Esophagus (tissue), 2 donors: ENCODE measurements at regions not wholly inside any gene's neighbourhood (a gene's known extent, or its start where the extent isn't known, plus 50 kb on each side); places are given as distances from the start of the nearest gene placed in this dataset.
A peak's percentile ranks its signal among the peaks of the same experiment; 100 is the strongest.

Experiments used
- H3K27ac ChIP-seq, 2 donors: one replicate each; pipeline ENCODE4 v1.5.1; 2013; ENCODE audit warnings: low read depth in 2 of 2, mild to moderate bottlenecking in 2 of 2, inconsistent platforms in 1 of 2, low read length in 1 of 2, moderate library complexity in 1 of 2
- H3K27me3 ChIP-seq, 2 donors: one replicate each; pipeline ENCODE4 v1.6.1; 2013; ENCODE audit warnings: low read length in 2 of 2, control low read depth in 1 of 2, mild to moderate bottlenecking in 1 of 2; ENCODE audit not compliant: insufficient read depth in 2 of 2, control insufficient read depth in 1 of 2
- H3K36me3 ChIP-seq, 2 donors: one replicate each; pipeline ENCODE4 v1.6.1; 2013; ENCODE audit warnings: low read length in 1 of 2; ENCODE audit not compliant: control insufficient read depth in 2 of 2, insufficient read depth in 2 of 2
- H3K4me1 ChIP-seq, 2 donors: one replicate each; pipeline ENCODE4 v1.6.1; 2013; ENCODE audit warnings: low read length in 1 of 2; ENCODE audit not compliant: control insufficient read depth in 2 of 2, insufficient read depth in 2 of 2
- H3K4me3 ChIP-seq, 2 donors: one replicate each; pipeline ENCODE4 v1.5.1; 2013; ENCODE audit warnings: low read length in 2 of 2, mild to moderate bottlenecking in 2 of 2, low read depth in 1 of 2, moderate library complexity in 1 of 2
- H3K9me3 ChIP-seq, 2 donors: one replicate each; pipeline ENCODE4 v1.6.1; 2013; ENCODE audit warnings: mild to moderate bottlenecking in 2 of 2, low read depth in 1 of 2, low read length in 1 of 2, moderate library complexity in 1 of 2; ENCODE audit not compliant: control insufficient read depth in 2 of 2, insufficient read depth in 1 of 2
- WGBS, 2 donors: extraction: QIAGEN DNeasy Blood & Tissue Kit; methylation state at CpG; one replicate each; pipeline ENCODE4 v1.1.7; 2013; 5-methylcytosine and 5-hydroxymethylcytosine counted together
- donor health status: healthy with polysubstance abuse.
- donor health status: Bipolar disorder and iron deficiency.

DNA sequence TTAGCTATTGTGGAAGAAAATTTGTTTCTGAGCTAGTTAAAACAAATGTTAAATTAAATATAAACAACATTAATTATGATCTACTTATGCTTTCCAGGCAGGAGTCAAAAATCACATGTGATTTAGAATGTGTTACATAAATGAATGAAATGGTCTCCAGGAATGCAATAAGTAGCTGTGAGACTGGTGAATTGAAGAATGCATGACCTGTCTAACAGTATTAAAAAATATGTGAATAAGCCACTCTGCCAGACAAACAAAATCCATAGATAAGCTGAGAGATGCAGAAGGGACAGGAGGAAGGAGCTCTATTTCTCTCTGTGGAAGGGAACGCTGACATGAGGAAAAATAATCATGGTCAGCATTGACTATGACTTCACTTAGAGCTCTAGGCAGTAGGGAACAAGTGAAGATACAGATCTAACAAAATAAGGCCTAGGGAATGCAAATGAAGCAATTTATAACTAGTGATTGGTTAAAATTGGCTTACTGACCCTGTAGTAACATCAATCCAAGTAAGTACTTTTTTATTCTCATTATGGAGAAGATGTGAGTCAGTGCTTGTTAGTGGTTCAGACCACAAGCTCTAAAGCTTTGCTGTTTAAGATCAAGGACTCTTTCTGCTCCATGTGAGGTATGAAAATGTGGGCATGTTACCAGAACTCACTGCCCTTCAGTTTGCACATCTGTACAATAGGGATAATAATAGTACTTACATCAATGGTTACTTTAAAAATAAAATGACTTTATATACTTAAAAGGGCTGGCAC, 432.6 kb downstream of the MMUT start:
- Histone ChIP-seq H3K4me3 (no peak overlapping the region), H3K27me3 (no peaks in the 10 kb centered on the region), H3K27ac (no peak overlapping the region), H3K9me3 (peaks cover 0 to 3% of the 10 kb centered on the region in 2 donors), H3K36me3 (no peaks in the 10 kb centered on the region), H3K4me1 (peaks cover 0 to 4% of the 10 kb centered on the region in 2 donors)
- 57 to 76% methylated on average over 1 of the region's 1 CpG for WGBS, 2 donors

DNA sequence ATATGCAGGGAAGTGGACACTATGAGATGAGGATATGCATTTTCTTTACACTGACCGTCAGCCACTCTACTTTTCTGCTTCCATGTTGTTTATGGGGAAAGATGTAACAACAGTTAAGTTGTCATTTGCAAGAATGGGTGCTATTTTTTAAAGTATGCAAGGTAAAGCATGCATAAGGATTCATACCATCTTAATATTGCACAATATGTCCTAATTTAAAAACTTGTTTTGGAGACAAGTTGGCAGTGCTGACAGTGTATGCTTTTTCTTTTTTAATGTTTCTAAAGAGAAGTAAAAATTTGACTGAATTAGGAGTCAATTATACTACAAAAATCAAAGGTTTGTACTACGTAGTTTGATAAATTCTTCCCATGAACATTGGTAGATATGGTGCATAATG, 435.4 kb downstream of the MMUT start:
- H3K36me3 ChIP-seq = no peaks in the 10 kb centered on the region
- peaks cover 0 to 4% of the 10 kb centered on the region in 2 donors for H3K4me1 ChIP-seq
- no peak overlapping the region for H3K4me3 ChIP-seq
- no peak overlapping the region for H3K27ac ChIP-seq
- WGBS, 2 donors = 82 to 83% methylated on average over 2 of the region's 2 CpGs
- no peaks in the 10 kb centered on the region for H3K27me3 ChIP-seq
- peaks cover 0 to 5% of the 10 kb centered on the region in 2 donors for H3K9me3 ChIP-seq

DNA sequence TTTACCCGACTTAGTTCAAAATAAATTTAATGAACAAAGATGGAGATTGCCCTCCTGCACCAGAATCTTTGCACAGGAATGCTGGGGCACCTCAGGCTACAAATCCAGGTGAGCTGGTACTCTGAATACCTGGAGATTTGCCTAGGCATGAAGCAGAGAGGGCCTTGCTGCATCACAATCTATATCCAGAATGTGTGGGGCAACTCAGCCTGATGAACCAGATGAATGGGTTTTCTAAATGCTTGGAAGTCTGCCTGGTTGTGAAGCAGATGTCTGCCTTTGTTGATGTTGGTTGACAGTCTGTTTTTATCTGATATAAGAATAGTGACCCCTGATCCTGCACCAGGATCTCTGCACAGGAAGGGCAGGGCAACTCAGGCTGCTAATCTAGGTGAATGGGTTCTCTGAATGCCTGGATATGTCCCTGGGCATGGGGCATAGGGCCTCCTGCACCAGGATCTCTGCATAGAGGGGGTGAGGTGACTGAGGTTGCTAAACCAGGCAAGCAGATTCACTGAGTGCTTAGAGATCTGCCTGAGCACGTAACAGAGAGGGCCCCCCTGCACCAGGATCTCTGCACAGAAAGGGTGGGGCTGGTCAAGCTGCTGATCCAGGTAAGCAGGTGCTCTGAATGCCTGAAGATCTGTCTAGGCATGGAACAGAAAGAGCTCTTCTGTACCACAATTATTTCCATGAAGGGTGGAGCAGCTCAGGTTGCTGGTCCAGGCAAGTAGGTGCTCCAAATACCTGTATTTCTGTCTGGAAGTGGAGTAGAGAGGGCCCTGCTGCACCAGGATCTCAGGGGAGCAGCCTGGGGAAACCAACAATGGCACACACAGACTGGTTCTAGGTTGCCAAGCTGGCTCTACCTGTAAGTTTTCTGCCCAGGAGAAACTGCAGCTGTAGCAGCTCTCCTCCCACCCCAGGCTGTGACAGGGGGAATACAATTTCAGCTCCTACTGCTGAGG, 437.5 kb downstream of the MMUT start:
- peak overlapping the region; percentile 63 to 80 for H3K27ac ChIP-seq

DNA sequence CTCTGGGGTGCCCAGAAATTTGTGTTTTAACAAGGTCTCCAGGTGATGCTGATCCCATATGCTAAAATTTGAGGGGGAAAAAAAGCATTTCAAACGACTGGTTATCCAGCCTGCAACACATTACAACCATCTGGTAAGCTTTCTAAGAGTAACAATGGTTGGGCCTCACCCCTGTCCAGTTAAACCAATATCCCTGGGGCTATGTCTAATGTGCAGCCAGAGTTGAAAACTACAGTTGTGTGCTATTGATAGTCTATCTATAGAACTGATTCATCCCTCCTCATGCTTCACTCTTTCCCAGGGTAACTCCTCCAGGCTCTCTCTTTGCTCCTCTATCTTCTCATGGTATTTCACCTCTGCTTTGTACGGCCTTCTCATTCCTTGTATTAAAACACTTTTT, 458.3 kb downstream of the MMUT start:
- H3K27ac ChIP-seq = no peak overlapping the region
- 70 to 72% methylated on average over 2 of the region's 2 CpGs for WGBS, 2 donors
- no peaks in the 10 kb centered on the region for H3K9me3 ChIP-seq
- no peaks in the 10 kb centered on the region for H3K4me1 ChIP-seq
- no peak overlapping the region for H3K4me3 ChIP-seq
- no peaks in the 10 kb centered on the region for H3K36me3 ChIP-seq
- no peaks in the 10 kb centered on the region for H3K27me3 ChIP-seq

More for the DNA sequence above, 437.5 kb downstream of the MMUT start:
- no peaks in the 10 kb centered on the region for H3K36me3 ChIP-seq
- no peaks in the 10 kb centered on the region for H3K27me3 ChIP-seq
- H3K9me3 ChIP-seq = peaks cover 0 to 5% of the 10 kb centered on the region in 2 donors
- peaks cover 0 to 4% of the 10 kb centered on the region in 2 donors for H3K4me1 ChIP-seq
- WGBS, 2 donors = 51 to 57% methylated on average over 2 of the region's 2 CpGs
- H3K4me3 ChIP-seq = no peak overlapping the region

DNA sequence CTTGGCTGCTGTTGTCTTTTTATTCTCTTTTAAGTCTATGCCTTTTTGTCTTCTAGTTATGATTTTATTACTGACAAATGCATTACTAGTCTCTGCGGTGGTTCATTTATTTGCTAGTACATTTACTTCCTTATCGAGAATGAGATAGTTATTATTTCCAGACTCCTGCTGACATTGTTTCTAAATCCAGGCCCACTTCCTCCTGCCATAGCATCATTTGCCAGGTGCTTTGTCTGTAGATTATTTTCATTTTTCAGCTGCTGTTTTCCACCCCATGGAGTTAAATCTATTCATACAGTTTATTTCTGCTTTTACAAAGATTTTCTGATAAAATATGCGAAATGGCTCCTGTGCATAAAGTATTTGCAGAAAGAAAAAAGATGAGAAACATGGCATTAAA, 459.7 kb downstream of the MMUT start:
- Histone ChIP-seq H3K27ac (no peak overlapping the region), H3K4me3 (no peak overlapping the region), H3K9me3 (no peaks in the 10 kb centered on the region), H3K36me3 (no peaks in the 10 kb centered on the region), H3K27me3 (no peaks in the 10 kb centered on the region), H3K4me1 (no peaks in the 10 kb centered on the region)
- 58 to 61% methylated on average over 3 of the region's 3 CpGs for WGBS, 2 donors

DNA sequence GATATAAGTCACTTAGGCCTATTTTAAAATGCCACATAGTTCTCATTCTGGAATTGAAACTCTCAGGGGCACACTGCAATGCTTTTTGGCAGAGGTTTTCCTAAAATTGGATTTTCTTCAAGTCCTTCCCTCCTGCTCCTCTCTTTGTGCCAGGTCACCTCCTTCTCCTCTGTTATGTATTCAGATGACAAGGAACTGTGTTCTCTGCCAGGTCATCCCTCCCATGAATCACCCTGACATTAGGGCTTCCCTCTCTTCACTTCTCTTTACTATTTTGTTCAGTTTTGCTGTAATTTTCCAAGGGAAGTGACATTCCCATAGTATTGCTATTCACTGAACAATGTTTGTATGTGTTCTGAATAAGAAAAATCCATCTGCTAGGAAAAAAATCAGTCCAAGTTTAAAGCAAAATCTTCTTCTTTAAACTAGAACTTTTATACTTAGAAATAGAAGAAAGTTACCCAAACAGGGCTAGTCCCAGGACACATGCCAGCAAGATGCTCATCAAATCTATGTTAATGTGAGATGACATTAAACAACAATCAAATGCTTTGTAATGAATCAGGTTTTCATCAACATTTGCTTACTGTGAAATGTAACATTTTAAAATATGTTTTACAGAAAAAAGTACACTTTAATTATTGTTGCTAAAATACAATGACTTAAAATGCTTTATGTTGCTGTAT, 461.1 kb downstream of the MMUT start:
- no peaks in the 10 kb centered on the region for H3K36me3 ChIP-seq
- H3K27me3 ChIP-seq = no peaks in the 10 kb centered on the region
- H3K4me3 ChIP-seq = no peak overlapping the region
- H3K27ac ChIP-seq = no peak overlapping the region
- no peaks in the 10 kb centered on the region for H3K4me1 ChIP-seq
- no peaks in the 10 kb centered on the region for H3K9me3 ChIP-seq

DNA sequence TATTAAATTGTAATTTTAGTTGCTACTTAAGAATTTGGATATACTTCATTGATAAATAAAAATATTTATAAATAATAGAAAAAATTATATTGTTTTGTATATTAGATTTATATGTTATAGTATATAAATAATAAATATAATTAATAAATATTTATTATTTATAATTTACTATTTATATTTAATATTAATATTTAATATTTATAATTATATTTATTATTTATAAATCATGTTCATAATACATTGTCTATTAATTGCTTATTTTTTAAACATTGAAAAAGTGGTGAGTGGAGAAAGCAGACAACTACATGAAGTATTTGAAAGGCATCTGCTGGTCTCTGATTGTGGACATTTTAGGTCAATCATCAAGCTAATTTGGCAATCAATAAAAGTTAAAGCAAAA, 464.5 kb downstream of the MMUT start:
- no peak overlapping the region for H3K4me3 ChIP-seq
- H3K36me3 ChIP-seq = no peaks in the 10 kb centered on the region
- no peaks in the 10 kb centered on the region for H3K9me3 ChIP-seq
- no peaks in the 10 kb centered on the region for H3K4me1 ChIP-seq
- no peaks in the 10 kb centered on the region for H3K27me3 ChIP-seq
- no peak overlapping the region for H3K27ac ChIP-seq

DNA sequence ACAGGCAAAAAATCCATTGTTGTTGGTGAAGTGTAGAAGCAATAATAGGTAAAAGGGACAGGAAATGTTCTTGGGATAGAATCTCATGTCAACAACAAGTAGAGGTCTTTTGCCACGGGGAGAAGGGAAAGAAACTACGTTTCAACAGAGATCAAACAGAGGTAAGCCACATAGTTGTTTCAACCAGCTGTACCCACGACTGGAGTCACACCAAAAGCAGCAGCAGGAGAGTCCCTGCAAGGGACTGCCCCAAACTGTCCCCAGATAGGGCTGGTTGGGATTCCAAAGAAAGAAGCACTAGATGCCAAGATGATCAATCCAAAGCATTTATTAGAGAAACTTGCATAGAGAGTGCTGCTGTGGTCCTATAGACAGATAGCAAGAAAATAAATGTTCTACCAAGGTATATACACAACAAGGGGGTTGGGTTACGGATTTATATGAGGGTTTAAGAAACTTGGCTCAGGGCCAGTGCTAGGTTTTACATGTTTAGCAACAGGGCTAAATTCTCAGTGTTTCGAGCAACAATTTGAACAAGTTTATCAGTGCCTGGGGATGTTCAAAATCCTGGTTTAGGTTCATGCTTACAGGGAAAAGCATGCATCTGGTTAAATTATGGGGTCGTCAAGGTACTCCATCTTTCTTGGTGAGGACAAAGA, 466.5 kb downstream of the MMUT start:
- Histone ChIP-seq H3K27ac (no peak overlapping the region), H3K27me3 (no peaks in the 10 kb centered on the region), H3K4me3 (no peak overlapping the region), H3K36me3 (no peaks in the 10 kb centered on the region), H3K4me1 (no peaks in the 10 kb centered on the region), H3K9me3 (no peaks in the 10 kb centered on the region)
- 63 to 76% methylated on average over 6 of the region's 6 CpGs for WGBS, 2 donors

DNA sequence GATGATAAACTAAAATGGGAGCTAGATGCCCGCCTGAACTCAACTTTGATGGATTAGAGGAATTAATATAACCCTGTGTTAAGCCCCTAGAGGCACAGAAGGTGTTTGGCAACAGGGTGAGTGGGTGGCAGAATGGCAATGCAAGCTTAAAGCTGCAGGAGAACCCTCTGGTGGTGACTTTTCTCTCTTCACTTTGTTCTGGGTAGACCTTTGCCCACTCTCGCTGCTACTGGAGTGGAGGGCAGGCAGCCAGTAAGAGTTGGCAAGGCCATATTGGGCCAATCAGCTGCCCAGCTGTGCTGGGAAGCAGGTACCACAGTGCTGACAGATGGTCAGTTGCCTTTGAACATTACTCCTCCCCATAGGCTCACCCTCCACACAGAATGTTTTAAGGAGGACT, 468.2 kb downstream of the MMUT start:
- Histone ChIP-seq H3K9me3 (peaks cover under 1 to 3% of the 10 kb centered on the region in 2 donors), H3K36me3 (no peaks in the 10 kb centered on the region), H3K4me1 (no peaks in the 10 kb centered on the region), H3K27me3 (no peaks in the 10 kb centered on the region), H3K4me3 (no peak overlapping the region), H3K27ac (no peak overlapping the region)
- 53 to 57% methylated on average over 2 of the region's 2 CpGs for WGBS, 2 donors
